HG03520 (cell line): ENCODE measurements at regions not wholly inside any gene's neighbourhood (a gene's known extent, or its start where the extent isn't known, plus 50 kb on each side); places are given as distances from the start of the nearest gene placed in this dataset.
"Not testable (repeated sequence)": the region's sequence is repeated elsewhere in the genome, so short reads cannot be mapped to it uniquely, and the experiment has no call there.

Source experiments
- ATAC-seq: cut with Tn5 transposase; IDR thresholded peaks from one replicate; pipeline ENCODE4 v1.9.1; 2021; ENCODE audit warnings: mild to moderate bottlenecking, moderate library complexity; ENCODE audit not compliant: unreplicated experiment

DNA sequence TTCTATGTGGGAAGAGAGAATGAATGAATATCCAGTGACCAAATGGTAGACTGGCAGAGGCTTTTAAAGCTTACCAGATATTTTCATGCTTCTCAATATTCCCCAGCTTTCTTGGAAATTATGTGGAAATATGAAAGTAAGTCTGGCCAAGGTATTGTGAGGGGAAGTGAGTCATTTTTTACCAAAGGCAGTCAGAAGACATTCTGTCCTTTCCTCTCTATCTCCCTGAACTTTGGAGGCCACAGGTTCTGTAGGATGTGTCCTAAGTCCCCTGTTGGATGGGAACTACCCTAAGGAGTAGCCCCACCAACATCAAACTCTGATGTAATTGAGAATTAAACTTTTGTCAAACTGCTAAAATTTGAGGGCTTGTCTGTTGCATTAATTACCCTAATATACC is 593.8 kb upstream of the NRSN1 start:
- ATAC-seq: no peak

DNA sequence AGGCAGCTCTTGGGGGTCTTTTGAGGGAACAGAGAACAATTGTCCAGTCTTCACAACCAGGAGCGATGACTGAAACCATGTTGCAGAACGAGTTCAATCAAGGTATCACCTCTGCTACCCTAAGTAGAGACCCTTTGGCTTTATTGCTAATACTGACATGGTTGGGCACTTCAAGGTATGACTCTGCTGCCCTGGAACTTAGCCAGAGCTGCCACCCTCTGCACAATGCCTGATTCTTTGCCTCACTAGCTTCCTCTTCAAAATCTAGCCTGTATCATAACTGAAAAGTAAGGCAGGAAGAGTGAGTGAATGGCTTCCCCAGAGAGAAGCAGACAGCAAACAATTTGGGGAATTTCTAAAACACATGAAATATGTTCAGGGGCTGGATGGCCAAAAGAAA is 592.7 kb upstream of the NRSN1 start:
- ATAC-seq: no peak

DNA sequence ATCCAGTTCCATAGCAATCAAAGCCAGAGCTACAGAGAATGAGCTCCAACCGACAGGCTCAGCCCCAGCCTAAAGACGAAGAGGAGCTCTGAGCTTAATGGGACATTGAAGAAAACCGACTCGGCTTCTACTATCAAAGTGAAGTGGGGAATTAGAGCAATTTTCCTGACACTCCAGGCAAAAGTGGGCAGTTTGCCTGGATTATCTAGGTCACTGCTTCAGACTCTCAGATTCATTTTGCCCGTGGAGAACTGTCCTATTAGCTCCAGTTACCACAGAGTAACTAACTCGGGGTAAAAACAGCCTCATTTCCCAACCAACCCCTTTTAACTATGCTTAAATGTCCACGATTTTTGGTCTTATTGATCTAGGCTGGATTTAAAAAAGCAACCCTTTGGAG is 592.1 kb upstream of the NRSN1 start:
- ATAC-seq: no peak

DNA sequence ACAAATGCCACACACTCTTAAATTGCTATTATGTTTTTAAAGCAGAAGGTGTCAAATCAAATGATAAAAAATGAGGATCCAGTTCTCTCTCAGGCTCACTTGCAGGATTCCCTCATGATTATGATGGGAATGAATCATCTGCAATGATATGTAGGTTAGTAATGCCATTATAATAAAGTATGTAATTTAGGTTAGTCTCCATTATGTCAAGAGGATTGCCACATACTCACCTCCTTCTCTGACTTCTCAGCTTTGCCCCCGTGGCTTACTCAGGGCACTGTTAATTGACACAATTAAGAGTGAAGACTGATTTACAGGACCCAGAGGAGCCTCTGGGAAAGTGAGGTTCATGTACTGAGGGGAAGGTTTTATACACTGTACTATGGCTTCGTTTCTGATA is 591.7 kb upstream of the NRSN1 start:
- ATAC-seq: no peak

DNA sequence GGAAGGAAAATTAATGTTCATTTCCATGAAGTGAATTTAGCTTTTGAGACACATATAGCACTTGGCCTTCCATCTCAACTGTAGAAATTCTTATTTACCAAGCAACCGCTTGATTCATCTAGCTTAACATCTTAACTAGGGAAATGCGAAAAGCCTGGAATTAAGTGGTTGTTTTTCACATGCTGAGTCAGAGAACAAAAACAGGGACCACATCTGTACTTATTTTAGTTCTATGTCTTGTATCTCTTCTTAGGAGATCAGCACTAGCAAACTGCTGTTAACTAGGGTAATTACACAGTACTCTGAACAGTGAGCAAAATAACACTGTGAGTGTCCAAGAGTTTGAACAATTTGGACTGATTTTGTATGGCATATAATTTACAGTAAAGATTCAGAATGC is 590.9 kb upstream of the NRSN1 start:
- no peak for ATAC-seq

DNA sequence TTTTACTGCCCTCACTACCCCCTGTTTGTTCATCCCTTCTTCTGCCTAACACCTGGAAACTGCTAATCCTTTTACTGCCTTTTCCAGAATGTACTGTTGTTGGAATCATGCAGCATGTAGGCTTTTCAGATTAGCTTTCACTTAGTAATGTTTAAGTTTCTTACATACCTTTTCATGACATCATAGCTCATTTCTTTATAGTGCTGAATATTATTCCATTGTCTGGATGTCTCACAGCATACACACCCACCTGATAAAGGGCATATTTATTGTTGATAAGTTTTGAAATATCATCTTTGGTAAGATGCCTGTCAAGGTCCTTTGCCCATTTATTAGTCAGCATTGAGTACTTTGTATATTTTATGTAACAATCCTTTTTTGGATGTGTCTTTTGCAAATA is 588.2 kb upstream of the NRSN1 start:
- ATAC-seq: no peak

DNA sequence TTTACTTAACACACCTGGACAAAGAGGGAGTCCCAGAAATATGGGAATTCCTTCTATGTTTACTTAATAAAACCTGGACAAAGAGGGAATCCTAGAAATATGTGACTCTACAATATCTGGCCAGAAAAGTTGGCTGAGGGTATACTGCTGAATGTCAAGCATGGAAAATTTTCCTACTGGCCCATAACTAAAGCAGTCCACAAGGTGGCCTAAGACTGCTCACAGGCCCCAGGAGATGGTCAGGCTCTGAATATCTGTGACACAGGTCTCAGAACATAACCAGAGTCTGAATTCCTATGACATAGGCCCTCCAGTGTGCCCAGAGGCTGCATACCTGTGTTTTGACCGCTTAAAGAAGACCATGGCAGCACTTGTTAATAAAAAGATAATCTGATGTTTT is 578.2 kb upstream of the NRSN1 start:
- no peak for ATAC-seq

DNA sequence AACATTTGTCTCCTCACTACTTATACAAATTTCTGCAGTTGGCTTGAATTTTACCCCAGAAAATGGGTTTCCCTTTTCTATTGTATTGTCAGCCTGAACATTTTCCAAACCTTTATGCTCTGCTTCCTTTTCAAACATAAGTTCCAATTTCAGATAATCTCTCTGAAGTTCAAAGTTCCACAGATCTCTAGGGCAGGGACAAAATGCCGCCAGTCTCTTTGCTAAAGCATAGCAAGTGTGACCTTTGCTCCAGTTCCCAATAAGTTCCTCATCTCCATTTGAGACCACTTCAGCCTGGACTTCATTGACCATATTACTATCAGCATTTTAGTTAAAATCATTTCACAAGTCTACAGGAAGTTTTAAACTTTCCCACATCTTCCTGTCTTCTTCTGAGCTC is 571.1 kb upstream of the NRSN1 start:
- ATAC-seq: not testable (repeated sequence)

DNA sequence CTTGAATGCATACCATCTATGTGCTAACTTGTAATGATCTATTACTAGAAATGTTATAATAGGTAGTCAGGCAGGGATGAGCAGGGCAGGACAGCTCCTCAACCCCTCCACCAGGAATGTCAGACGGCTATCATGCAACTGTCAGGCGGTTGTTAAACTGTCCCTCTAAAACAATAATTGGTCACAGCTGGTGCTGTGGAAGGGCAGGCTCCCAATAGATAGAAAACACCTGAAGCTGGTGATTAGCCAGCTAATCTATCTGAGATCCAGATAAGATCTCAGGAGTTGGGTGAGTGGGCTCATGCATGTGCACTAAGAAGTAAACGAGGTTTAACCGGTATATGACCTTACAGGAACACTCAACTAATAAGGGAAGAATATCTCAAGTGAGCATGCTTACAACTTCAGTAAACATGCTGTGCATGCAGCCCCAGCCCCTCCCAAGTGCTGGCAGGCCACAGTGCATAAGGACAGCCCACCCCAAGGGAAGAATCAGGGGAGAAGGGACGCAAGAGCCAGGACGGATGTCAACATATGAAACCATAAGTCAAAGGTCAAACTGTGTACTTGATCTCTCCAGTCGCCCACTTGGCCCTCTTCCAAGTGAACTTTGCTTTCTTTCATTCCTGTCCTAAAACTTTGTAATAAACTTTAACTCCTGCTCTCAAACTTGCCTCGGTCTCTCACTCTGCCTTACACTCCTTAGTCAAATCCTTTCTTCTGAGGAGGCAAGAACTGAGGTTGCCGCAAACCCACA is 566.2 kb upstream of the NRSN1 start:
- ATAC-seq: no peak

DNA sequence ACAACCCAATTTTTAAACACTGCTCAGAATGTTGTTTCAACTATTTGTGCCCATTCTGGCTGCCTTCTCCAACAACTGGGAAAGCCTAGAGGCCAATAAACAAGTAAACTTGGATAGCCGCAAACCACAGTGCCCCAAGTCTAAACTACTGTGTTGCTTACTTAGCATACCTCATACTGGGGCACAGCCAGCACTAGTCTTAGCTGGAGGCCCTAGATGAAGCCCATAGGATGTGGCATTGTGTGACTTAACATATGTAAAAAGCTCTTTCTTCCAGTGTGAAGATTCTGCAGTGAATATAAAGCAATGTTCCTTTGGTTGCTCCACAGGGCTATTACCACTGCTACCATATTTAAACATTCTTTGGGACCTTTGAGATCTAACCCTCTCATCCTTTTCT is 564.3 kb upstream of the NRSN1 start:
- no peak for ATAC-seq

DNA sequence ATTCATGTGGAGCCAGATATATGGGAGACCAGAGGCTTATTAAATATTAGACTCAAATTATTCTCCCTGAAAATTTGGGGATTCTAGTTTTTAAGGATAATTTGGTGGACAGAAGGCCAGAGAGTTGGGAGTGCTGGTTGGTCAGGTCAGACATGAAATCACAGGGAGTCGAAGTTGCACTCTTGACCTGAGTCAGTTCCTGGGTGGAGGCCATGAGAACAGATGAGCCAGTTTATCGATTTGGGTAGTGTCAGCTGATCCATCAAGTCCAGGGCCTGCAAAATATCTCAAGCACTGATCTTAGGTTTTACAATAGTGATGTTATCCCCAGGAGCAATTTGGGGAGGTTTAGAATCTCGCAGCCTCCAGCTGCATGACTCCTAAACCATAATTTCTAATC is 563.5 kb upstream of the NRSN1 start:
- no peak for ATAC-seq

DNA sequence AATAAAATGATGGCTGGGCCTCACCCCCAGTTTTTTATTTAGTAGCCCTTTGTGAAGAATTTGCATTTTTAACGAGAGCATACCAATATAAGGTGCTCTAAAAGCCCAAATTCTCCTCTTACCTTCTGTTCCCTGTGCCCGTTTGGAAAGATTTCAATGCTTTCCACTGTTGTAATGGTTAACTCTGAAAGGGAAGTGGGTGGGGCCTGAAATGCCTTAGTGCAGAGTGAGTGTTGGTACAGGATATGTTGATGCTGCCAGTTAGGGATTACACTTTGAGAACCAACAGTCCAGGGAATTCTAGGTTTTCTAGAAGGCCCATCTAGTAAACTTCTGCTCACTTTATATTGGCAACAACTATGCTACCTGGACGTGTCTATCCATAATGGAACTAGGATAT is 562.7 kb upstream of the NRSN1 start:
- no peak for ATAC-seq

DNA sequence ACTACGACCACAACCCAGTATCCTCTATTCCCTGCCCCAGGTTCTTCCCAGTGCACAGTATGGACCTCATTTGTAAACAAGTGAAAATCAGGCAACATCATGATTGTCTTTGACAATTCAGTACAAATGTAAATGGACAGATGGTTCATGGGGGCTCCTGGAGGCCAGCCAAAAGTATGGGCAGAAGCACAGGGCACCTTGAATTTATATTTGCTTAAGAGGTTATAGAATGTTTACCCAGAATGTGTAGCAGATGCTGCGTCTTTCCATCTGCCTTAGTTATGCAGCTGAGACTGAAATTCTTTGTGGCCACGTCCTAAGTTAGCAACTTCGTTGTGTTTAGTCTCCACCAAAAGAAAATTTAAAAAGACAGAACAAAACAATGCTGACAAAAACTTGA is 559.6 kb upstream of the NRSN1 start:
- no peak for ATAC-seq

DNA sequence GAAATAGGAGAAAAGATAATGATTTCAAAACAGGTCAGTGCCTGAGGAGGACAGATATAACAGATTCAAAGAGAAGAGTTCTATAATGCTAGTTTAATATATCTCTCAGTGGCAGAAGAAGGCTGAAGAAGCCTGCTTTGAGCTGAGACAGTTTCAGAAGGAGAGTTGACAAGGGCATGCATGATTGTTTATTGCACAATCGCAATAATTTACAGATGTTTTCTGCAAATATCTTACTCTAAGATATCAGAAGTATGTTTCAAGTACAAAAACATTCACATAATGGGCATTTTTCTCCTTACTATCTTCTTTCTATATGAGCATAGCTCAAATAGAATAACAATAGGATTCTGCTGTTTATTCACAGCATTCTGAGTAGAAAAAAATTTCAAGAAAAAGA is 557.7 kb upstream of the NRSN1 start:
- ATAC-seq: no peak

DNA sequence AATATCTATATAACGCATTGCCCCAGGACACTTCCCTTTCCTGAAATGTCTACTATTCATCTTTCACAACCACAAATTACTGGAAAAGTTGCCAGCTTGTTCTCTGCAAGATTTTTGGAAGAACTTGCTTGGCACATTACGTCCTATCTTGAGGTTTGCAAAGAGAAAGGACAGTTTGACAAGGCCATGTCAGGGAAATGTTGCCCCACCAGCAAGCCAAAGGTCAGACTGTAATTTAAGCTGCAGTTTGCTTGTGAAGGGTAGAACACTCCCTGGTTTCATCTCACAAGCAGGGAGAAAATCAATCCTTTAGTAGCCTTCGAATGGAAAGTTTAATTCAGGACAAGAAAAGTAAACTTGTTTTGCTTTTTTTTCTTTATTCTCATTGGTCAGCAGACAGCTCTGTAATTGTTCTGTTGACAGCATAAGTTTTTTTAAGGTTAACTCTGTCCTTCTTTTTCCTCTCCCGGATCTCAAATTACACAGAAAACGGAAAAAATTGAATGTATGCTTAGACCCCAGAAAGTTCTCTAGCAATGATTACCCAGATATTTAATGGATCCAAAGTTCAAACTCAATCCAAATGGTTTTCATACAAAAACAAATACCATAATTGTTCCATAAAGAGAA is 541.8 kb upstream of the NRSN1 start:
- ATAC-seq: no peak

DNA sequence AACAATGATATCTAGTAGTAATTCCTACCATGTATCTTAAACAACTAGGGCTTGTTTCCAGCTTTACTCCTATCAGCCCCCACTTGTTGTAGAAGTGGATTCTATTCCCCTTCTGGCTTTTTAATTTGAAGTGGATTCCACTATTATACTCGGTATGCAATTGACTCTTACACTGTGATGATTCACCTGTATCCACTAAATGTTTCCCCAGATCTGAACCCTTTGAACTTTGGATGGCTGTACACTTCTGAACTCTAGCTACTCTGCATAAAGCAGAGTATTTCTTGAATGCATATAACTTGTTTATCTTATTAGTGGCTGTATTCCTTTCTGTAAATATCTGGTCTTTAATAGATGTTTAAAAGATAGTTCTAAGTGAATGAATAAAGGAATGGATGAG is 538.4 kb upstream of the NRSN1 start:
- ATAC-seq: no peak

DNA sequence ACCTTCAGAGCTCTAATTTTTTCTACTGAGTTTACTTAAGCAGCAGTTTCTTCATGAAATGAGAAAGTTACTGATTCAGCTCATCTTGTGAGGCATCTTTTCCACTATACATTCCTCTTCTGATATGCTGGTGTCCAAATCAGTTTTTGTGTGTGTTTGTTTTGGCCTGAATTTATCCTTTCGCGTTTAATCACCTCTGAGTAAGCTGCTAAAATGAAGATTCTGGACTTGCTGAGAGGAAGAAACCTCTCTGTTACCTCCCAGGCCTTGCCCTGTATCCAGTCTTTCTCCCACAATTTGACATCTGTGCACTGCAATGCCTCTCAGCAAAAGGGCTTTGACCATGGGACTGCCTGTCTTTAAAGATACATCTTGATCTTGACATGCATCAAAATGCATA is 536.2 kb upstream of the NRSN1 start:
- ATAC-seq: no peak

DNA sequence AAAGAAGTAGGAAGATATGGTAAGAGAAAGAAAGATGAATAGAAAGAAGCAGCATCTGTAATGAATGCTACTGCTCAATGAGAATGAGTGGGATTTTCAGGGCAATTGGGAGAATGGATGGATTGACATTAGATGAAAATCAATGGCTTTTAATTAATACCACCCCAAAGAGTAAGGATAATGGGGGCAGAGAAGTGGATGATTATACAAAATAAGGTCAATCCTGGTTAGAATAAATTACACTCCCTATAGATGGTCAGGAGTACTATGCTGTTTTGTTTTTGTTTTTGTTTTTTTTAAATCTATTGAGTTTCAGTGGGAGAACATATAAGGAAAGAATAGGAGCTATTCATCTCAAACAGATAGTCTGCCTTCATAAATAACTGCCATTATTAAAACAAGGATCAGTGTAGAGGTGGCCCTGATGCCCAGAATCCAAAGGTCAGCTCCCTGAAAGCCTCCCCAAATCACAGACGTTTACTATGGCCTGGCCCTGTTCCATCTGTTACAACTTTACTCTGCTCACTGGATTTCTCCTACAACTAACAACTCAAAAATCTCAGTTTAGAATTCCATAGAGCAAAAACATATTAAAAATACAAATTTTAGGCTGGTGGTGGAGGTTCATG is 535.4 kb upstream of the NRSN1 start:
- ATAC-seq: no peak

DNA sequence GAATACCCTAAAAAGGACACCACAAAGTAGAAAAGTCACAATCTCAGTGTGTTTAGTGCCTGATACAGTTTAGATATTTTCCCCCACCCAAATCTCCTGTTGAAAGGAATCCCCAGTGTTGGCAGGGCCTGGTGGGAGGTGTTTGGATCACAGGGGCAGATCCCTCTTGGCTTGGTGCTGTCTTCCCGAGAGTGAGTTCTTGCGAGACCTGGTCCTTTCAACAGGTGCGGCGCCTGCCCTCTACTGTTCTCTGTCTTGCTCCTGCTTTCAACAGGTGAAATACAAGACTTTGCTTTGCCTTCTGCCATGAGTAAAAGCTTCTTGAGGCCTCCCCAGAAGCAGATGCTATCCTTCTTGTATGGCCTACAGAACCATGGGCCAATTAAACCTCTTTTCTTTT is 534.3 kb upstream of the NRSN1 start:
- no peak for ATAC-seq

DNA sequence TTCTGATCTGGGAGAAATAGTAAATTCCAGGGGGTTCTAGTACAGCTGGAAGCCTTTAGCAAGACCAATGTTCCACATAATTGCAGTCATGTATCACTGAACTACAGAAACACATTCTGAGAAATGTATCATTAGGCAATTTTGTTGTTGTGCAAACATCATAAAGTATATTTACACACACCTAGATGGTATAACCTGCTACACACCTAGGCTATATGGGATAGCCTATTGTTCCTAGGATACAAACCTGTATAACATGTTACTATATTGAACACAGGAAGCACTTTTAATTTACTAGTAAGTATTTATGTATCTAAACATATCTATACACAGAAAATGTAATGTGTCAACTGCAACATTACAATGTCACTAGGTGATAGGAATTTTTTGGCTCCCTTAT is 525.9 kb upstream of the NRSN1 start:
- ATAC-seq: no peak

DNA sequence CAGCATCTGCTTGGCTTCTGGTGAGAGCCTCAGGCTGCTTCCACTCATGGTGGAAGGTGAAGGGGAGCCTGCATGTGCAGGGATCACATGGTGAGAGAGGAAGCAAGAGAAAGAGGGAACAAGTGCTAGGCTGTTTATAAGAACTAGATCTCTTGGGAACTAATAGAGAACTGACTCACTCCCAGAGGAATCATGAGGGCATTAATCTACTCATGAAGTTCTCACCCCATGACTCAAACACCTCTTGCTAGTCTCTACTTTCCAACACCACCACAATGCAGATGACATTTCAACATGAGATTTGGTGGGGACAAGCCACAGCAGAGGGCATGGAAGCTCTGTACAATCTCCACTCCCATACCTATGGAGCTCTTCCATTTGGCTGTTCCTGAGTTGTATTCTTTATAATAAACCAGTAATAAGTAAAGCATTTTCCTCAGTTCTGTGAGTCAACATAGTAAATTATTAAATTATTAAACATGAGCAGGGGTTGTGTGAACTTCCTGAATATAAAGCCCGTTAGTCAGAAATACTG is 524.1 kb upstream of the NRSN1 start:
- ATAC-seq: no peak

DNA sequence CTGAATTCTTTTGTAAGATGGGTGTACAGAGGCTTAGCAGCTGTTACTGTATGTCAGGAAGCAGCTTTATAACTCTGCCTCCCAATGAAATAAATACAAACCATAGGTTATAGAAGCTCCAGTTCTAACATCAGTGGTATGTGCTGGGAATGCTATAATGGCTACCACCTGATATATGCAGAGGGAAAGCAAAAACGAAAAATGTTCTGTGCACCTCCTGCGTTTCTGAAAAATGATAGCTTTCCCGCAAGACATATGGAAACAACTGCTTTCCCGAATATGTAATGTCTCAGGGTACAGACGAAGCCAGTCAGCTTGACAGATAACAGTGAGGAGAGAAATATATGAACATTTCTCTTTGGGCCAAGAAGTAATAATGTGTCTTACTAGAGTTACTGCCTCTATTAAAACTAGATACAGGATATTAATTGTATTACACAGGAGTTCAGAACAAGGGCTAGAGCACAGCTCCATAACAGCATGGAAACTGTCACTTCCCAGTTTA is 517.0 kb upstream of the NRSN1 start:
- ATAC-seq: no peak
